Superior temporal gyrus (tissue), 1 donor: ENCODE measurements at regions not wholly inside any gene's neighbourhood (a gene's known extent, or its start where the extent isn't known, plus 50 kb on each side); places are given as distances from the start of the nearest gene placed in this dataset.
A peak's percentile ranks its signal among the peaks of the same experiment; 100 is the strongest.
"Not testable (repeated sequence)": the region's sequence is repeated elsewhere in the genome, so short reads cannot be mapped to it uniquely, and the experiment has no call there.

Experiments
- DNase-seq: peaks from one replicate; pipeline ENCODE4 v3.0.0-alpha.2; 2016; ENCODE audit errors: extremely low spot score

DNA sequence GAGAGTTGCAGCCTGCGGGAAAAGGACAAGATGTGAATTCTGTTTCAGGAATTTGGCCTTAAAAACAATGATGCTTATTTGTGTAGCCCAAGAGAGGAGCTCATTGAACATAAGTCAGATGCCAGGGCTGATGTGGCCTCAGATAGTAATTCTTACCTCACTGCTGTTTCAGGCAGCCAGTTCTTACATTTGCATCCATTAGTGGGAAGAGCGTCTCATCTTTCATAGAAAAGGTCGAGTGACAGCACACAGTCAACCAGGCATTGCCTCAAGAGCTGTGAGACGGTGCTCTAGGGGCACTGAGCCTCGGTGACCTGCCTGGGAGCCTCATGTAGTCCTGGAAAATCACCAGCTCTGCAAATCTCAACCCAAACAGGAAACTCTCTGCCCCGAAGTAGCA, 174.9 kb upstream of the FRG1 start:
- no peak for DNase-seq

DNA sequence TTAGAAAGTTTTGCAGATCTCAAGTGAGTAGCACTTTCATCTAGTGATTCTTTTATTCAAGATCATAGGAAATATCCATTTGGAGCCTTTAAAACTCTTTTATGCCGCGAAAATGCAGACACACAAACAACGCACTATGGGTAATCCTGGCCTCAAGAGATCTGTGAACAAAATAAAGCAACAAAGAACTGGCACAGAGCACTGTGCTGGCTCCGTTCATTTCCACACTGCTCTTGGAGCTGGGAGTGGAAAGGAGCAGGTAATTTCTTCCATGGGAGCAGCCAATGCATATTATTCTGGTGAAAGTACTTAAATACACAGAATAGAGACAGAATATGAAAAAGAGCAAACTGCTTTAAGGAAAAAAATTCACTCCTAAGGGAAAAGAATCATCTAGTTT, 172.7 kb upstream of the FRG1 start:
- no peak for DNase-seq

- no peak for DNase-seq
These were observed 171.5 kb upstream of the FRG1 start for GRCh38 chr4:189769131-189769530.

DNA sequence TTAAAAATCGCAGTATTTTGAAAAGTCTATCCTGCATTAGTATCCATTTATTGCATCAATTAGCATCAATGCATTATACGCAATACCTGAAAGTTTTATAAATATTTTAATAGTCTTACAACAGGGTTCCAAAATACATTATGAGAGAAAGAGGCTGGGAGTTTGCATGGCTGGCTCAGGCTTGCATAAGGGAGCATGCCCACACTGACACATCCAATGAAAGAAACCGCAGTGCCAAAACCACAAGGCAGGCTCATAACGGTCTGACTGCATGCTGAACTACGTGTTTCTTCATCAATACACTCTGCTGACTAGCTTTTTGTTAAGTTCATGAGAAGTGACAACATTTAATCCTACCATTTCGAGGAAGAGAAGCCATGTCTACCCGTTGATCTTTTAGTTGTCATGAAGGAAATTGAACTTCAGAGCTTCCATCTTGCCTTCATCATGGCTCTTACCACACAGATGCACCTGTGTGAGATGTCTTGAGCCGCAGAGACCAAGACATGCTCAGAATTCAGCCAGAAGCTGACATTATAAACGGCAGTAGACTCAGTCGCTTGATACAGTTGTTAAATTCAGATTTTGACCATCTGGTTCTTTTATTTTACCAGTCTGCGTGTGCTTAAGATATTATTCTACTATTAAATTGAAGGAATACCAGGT, 168.8 kb upstream of the FRG1 start:
- DNase-seq: no peak

DNA sequence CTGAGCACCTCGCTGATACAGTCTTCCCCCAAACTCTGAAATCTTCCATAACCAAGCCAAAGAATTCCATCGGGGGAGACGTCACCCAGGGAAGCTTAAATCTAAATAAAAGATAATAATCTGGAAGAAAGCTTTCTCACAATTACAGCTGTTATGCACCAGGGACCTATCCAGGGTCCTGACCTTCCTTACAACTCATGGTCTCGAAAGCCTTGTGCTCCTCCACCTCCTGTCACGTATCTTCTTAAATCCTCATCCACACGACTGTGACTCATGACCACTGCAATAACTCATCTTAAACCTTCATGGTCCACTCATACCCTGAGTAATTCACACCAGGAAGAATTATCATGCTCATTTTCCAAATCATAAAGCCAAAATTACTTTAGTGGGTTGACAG, 166.8 kb upstream of the FRG1 start:
- no peak for DNase-seq

GRCh38 chr4:189779281-189779980, 161.2 kb upstream of the FRG1 start:
- no peak for DNase-seq

GRCh38 chr4:189780391-189780790, 160.3 kb upstream of the FRG1 start:
- DNase-seq: no peak

- DNase-seq: no peak
These were observed 156.0 kb upstream of the FRG1 start for GRCh38 chr4:189784651-189785050.

DNA sequence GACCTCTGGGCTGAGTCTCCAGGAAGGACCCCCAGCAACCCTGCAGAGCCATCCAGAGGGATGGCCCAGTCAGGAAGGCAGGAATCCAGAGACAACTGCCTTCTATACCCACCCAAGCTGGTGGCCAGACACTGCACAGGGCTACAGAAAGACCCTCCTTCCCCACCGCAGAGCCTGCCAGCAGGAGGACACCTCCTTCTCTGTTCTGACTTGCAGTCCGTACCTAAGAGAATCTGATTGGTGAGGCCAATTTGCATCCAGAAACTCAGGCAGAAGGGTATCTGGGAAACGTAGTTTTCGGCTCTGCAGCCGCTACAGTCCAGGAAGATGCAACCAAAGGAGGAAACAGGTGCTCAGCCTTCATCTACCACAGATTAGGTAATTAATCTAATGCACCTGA, 155.4 kb upstream of the FRG1 start:
- no peak for DNase-seq

DNA sequence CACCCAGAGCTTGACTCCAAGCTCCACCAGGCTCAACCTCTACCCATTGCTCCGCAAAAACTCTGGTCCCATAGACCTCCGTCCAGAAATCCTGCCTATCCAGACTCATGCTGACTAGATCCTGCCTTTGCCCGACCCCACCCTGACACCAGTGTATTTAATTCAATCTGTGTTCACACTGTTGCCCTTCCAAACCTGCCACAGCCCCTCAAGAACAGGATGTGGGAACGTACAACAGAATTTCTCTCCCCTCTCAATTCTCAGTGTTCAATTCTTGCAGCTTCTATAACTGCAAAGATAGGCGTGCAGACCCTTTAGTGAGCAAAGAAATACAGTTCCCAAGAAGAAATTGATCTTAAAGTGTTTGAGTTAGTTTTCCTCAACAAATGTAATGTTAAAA, 154.2 kb upstream of the FRG1 start:
- no peak for DNase-seq

GRCh38 chr4:189787216-189788031, 153.2 kb upstream of the FRG1 start:
- no peak for DNase-seq

- DNase-seq: peak; percentile 91
These were observed 147.6 kb upstream of the FRG1 start for GRCh38 chr4:189792924-189793618.

- no peak for DNase-seq
These were observed 140.1 kb upstream of the FRG1 start for GRCh38 chr4:189800545-189801088.

DNA sequence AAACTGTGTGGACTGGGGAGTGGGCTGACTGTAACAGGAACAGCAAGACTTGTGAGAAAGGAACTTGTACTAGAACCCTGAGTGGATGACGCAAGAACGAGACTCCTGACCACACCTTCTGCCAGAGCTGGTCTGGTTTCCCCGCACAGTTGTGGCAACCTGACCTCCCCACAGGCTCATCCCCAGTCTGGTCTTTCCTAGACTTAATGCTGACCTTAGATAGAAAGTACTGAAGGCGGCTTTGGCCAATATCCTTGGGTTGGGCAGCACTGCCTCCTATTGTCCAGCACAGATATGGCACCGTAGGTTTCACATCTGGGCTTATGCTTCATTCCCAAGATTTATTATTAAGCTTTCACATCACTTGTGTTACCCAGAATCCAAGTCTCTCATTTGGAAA, 137.8 kb upstream of the FRG1 start:
- no peak for DNase-seq

GRCh38 chr4:189804894-189805293, 135.8 kb upstream of the FRG1 start:
- no peak for DNase-seq

DNA sequence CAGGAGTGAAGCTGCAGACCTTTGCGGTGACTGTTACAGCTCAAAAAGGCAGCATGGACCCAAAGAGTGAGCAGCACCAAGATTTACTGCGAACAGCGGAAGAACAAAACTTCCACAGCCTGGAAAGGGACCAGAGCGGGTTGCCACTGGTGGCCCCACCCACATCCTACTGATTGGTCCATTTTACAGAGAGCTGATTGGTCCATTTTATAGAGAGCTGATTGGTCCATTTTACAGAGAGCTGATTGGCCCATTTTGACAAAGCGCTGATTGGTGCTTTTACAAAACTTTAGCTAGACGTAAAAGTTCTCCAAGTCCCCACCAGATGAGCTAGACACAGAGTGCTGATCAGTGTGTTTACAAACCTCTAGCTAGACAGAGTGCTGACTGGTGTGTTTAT, 134.2 kb upstream of the FRG1 start:
- DNase-seq: no peak

DNA sequence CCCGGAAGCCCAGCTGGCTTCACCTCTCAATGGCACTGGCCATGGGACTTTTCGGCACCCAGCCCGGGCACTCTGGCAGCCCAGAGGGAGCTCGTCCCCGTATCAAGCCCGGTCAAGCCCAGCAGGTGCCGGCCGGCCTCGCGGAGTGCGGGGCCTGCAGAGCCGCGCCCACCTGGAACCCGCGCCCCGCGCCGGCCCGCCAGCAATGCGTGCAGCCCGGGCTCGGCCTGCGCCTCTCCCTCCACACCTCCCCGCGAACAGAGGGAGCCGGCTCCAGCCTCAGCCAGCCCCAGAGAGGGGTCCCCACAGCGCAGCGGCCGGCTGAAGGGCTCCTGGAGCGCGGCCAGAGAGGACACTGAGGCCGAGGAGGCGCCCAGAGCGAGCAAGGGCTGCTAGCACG, 133.6 kb upstream of the FRG1 start:
- no peak for DNase-seq

DNA sequence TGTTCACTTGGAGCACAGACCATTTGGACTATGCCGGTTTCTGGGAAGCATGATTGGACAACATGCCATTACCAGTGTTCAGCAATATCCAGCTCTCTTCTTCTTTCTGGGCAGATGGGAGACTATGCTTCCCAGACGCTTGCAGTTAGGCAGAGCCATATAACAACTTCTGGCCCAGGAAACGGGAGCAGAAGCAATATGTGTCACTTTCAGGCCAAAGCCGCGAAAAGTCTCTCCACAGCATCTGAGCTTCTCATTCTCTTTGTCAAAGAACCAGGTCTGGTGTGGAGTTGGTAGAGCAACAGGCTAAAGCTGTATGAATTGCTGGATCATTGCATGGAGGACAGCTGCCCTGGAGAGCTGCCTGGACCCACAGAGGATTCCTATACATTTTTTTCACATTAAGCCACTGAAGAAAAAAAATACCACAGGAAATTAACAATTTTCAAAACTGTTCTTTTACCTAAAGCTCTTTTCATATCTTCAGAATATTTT, 131.4 kb upstream of the FRG1 start:
- DNase-seq: no peak

DNA sequence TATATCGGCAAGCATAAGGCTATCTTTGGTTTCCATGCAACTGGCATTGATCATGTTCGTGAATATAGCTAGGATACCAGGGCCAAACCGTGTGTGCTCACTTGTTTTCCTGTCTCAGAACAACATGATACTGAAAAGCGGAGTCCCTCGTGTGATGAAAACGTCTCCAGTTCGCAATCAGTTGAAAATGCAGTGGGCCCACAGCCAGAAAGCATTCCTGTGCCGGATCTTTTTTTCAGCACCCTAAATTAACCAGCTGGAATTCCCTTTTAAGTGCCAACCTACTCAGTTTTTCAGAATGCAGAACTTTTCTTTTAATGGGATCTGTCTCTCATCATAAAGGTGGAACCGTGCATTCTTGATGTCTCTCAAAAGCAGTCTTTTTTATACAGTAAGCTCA, 130.8 kb upstream of the FRG1 start:
- DNase-seq: no peak

DNA sequence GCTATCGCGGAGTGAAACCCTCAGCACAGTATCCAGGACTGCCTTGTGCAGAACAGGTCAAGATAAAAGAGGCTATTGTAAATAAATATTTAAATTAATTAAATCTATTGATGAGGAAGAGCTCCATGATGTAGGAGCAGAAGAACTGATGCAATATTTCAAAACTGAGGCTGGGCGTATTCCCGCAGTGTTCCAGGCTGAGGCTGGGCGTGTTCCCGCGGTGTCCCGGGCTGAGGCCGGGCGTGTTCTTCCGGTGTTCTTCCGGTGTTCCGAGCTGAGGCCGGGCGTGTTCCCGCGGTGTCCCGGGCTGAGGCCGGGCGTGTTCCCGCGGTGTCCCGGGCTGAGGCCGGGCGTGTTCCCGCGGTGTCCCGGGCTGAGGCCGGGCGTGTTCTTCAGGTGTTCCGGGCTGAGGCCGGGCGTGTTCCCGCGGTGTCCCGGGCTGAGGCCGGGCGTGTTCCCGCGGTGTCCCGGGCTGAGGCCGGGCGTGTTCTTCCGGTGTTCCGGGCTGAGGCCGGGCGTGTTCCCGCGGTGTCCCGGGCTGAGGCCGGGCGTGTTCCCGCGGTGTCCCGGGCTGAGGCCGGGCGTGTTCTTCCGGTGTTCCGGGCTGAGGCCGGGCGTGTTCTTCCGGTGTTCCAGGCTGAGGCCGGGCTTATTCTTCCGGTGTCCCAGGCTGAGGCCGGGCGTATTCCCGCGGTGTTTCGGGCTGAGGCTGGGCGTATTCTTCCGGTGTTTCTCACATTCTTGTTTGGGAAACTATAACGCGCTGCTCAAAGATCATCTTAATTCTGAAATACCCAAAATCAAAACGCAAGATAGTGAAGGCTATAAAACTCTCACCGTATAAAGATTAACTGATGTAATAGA, 130.1 kb upstream of the FRG1 start:
- DNase-seq: not testable (repeated sequence)
